ENCODE measurements at regions not wholly inside any gene's neighbourhood (a gene's known extent, or its start where the extent isn't known, plus 50 kb on each side); places are given as distances from the start of the nearest gene placed in this dataset.

DNA sequence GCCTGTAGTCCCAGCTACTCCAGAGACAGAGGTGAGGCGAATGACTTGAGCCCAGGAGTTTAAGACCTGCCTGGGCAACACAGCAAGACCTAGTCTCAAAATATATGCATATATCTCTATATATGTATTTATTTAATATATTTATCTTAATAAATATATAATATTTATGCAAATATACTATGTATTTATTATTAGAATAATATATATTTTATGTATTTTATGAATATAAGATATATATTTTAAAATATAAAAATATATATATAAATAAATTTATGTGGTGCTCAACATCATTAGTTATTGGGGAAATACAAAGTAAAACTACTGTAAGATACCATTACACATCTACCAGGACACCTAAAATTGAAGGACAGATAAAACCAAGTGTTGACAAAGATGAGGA is 58.1 kb upstream of the IPO5 start:
- Histone ChIP-seq H4K20me1 (ENCODE audit: control insufficient read depth, insufficient read depth) (no peaks in the 10 kb centered on the region), H3K79me2 (ENCODE audit: control insufficient read depth, insufficient read depth, low read length) (no peaks in the 10 kb centered on the region), H3K4me1 (ENCODE audit: control insufficient read depth, insufficient read depth, low read length) (no peaks in the 10 kb centered on the region), H3K9ac (ENCODE audit: control insufficient read depth, insufficient read depth, low read length) (no peak overlapping the region), H3K36me3 (ENCODE audit: control insufficient read depth in 2 of 2, insufficient read depth in 2 of 2, low read length in 1 of 2) (no peaks in the 10 kb centered on the region), H3K9me3 (replicated peaks; ENCODE audit: control insufficient read depth, insufficient read depth, low read length) (no peaks in the 10 kb centered on the region), H3K27me3 (replicated peaks in 1 of 2; ENCODE audit: control insufficient read depth in 2 of 2, insufficient read depth in 2 of 2, low read length in 1 of 2) (no peaks in the 10 kb centered on the region), H3K27ac (ENCODE audit: control insufficient read depth, insufficient read depth) (no peak overlapping the region), H3K4me3 (no peak overlapping the region), H3K4me2 (ENCODE audit: control insufficient read depth, insufficient read depth) (no peak overlapping the region), H2AFZ (ENCODE audit: control insufficient read depth, low read depth, low read length) (no peak overlapping the region)
- in situ Hi-C loops (cut with MboI): no loop called here
- ATAC-seq (no peak), FAIRE-seq (no peak), DNase-seq (ENCODE audit: low read depth, low spot score) (no peak)
- BruUV-seq (replicated peaks): no TSS peak
- WGBS (ENCODE audit: insufficient coverage, insufficient replicate concordance, low lambda C conversion rate, missing lambda C conversion rate): 4% methylated on average over 1 of the region's 1 CpG
- RAD21 ChIA-PET (ENCODE audit: unreplicated experiment): no interaction called here
- intact Hi-C loops (cut with micrococcal nuclease; ENCODE audit: unreplicated experiment): no loop called here
- SMC1A ChIA-PET (ENCODE audit: uncharacterized antibody, unreplicated experiment): no interaction called here
- no peak for TF ChIP-seq ZNF622 (IDR thresholded peaks at IDR 0.05)
- no peak for TF ChIP-seq SUZ12 (IDR thresholded peaks at IDR 0.05; ENCODE audit: unreplicated experiment)
- no peak for TF ChIP-seq TARDBP (IDR thresholded peaks at IDR 0.05; ENCODE audit: borderline replicate concordance)
- no peak for TF ChIP-seq IKZF1 (conservative IDR thresholded peaks at IDR 0.05)
- no peak for TF ChIP-seq ZNF384 (IDR thresholded peaks at IDR 0.05; ENCODE audit: borderline replicate concordance, low read depth, low read length)
- TF ChIP-seq KAT2A (conservative IDR thresholded peaks at IDR 0.05; ENCODE audit: control insufficient read depth, low read depth, low read length): no peak
- no peak for TF ChIP-seq BCLAF1 (IDR thresholded peaks at IDR 0.05)
- no peak for TF ChIP-seq CHD4 (IDR thresholded peaks at IDR 0.05)
- no peak for TF ChIP-seq RFX5 (IDR thresholded peaks at IDR 0.05; ENCODE audit: low read depth, low read length)
- no peak for TF ChIP-seq FOS (IDR thresholded peaks at IDR 0.05; ENCODE audit: borderline replicate concordance, extremely low read depth, insufficient read length)
- TF ChIP-seq KDM1A (IDR thresholded peaks at IDR 0.05; ENCODE audit: borderline replicate concordance): no peak
- no peak for TF ChIP-seq NKRF (conservative IDR thresholded peaks at IDR 0.05)
- no peak for TF ChIP-seq NR2C1 (IDR thresholded peaks at IDR 0.05)
- TF ChIP-seq SP1 (IDR thresholded peaks at IDR 0.05; ENCODE audit: low read depth, low read length): no peak
- TF ChIP-seq ETV6 (conservative IDR thresholded peaks at IDR 0.05 in 1 of 2, IDR thresholded peaks at IDR 0.05 in 1 of 2; ENCODE audit: borderline replicate concordance in 1 of 2, low read depth in 1 of 2): no peak
- no peak for TF ChIP-seq RELA (IDR thresholded peaks at IDR 0.05; ENCODE audit: borderline replicate concordance, partially characterized antibody)
- TF ChIP-seq, protein P1, sequence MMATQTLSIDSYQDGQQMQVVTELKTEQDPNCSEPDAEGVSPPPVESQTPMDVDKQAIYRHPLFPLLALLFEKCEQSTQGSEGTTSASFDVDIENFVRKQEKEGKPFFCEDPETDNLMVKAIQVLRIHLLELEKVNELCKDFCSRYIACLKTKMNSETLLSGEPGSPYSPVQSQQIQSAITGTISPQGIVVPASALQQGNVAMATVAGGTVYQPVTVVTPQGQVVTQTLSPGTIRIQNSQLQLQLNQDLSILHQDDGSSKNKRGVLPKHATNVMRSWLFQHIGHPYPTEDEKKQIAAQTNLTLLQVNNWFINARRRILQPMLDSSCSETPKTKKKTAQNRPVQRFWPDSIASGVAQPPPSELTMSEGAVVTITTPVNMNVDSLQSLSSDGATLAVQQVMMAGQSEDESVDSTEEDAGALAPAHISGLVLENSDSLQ (IDR thresholded peaks at IDR 0.05): no peak
- no peak for TF ChIP-seq ZBED1 (IDR thresholded peaks at IDR 0.05; ENCODE audit: borderline replicate concordance)
- TF ChIP-seq, protein P2, sequence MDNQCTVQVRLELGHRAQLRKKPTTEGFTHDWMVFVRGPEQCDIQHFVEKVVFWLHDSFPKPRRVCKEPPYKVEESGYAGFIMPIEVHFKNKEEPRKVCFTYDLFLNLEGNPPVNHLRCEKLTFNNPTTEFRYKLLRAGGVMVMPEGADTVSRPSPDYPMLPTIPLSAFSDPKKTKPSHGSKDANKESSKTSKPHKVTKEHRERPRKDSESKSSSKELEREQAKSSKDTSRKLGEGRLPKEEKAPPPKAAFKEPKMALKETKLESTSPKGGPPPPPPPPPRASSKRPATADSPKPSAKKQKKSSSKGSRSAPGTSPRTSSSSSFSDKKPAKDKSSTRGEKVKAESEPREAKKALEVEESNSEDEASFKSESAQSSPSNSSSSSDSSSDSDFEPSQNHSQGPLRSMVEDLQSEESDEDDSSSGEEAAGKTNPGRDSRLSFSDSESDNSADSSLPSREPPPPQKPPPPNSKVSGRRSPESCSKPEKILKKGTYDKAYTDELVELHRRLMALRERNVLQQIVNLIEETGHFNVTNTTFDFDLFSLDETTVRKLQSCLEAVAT (IDR thresholded peaks at IDR 0.05): no peak
- TF ChIP-seq MTA2 (IDR thresholded peaks at IDR 0.05; ENCODE audit: low read depth): no peak
- POLR2A ChIA-PET: no interaction called here
- CTCF ChIA-PET: no interaction called here

All from GM12878 (cell line).